RWPE2 (cell line): ENCODE measurements at regions not wholly inside any gene's neighbourhood (a gene's known extent, or its start where the extent isn't known, plus 50 kb on each side); places are given as distances from the start of the nearest gene placed in this dataset.
"Not testable (repeated sequence)": the region's sequence is repeated elsewhere in the genome, so short reads cannot be mapped to it uniquely, and the experiment has no call there.

Experiments used
- ATAC-seq: fragments of 200-7000 bp; cut with Tn5 transposase; 3 replicates; pipeline ENCODE4 v1.9.1; 2021; ENCODE audit warnings: low read depth
- DNase-seq: peaks from one replicate; pipeline ENCODE4 v3.0.0-alpha.2; 2020; ENCODE audit warnings: low spot score
- H3K27ac ChIP-seq: fragments of 450-650 bp; 2 replicates; pipeline ENCODE4 v1.5.1; 2017; ENCODE audit warnings: mild to moderate bottlenecking; ENCODE audit not compliant: poor library complexity, severe bottlenecking
- H3K27me3 ChIP-seq: fragments of 250-450 bp; sonication (Bioruptor Pico); 2 replicates; pipeline ENCODE4 v1.5.1; 2021; ENCODE audit warnings: mild to moderate bottlenecking, moderate library complexity; ENCODE audit not compliant: insufficient read depth, poor library complexity, severe bottlenecking
- H3K36me3 ChIP-seq: fragments of 250-450 bp; sonication (Bioruptor Pico); 2 replicates; pipeline ENCODE4 v1.5.1; 2020; ENCODE audit warnings: low read depth, mild to moderate bottlenecking, moderate library complexity
- H3K4me1 ChIP-seq: fragments of 250-450 bp; sonication (Bioruptor Pico); 2 replicates; pipeline ENCODE4 v1.5.1; 2021; ENCODE audit warnings: mild to moderate bottlenecking, moderate library complexity; ENCODE audit not compliant: insufficient read depth, poor library complexity, severe bottlenecking
- H3K4me3 ChIP-seq: fragments of 250-450 bp; sonication (Bioruptor Pico); 2 replicates; pipeline ENCODE4 v1.5.1; 2021; ENCODE audit warnings: mild to moderate bottlenecking, moderate library complexity; ENCODE audit not compliant: severe bottlenecking
- H3K9me3 ChIP-seq: fragments of 250-450 bp; sonication (Bioruptor Pico); 2 replicates; pipeline ENCODE4 v1.5.1; 2021; ENCODE audit warnings: mild to moderate bottlenecking, moderate library complexity; ENCODE audit not compliant: severe bottlenecking
- CTCF ChIP-seq: fragments of 450-650 bp; IDR thresholded peaks from one replicate; pipeline ENCODE4 v1.5.1; 2017; ENCODE audit warnings: mild to moderate bottlenecking, moderate library complexity; ENCODE audit not compliant: poor library complexity, severe bottlenecking

GRCh38 chrX:115357326-115358120 is 68.0 kb downstream of the LUZP4 start:
- no peak for DNase-seq
- H3K36me3 ChIP-seq, result no peaks in the 10 kb centered on the region
- H3K9me3 ChIP-seq, result no peaks in the 10 kb centered on the region
- no peaks in the 10 kb centered on the region for H3K4me1 ChIP-seq
- no peak for TF ChIP-seq CTCF
- H3K4me3 ChIP-seq, result no peak overlapping the region
- no peak for ATAC-seq
- no peaks in the 10 kb centered on the region for H3K27me3 ChIP-seq
- H3K27ac ChIP-seq, result no peak overlapping the region

GRCh38 chrX:115359508-115359907 is 70.0 kb downstream of the LUZP4 start:
- not testable (repeated sequence) for ATAC-seq, H3K4me1 ChIP-seq, H3K4me3 ChIP-seq, DNase-seq, H3K9me3 ChIP-seq, H3K27ac ChIP-seq, H3K36me3 ChIP-seq, H3K27me3 ChIP-seq

GRCh38 chrX:115360220-115360781 is 70.8 kb downstream of the LUZP4 start:
- Histone ChIP-seq H3K4me1 (no peaks in the 10 kb centered on the region), H3K4me3 (no peak overlapping the region), H3K36me3 (no peaks in the 10 kb centered on the region), H3K27me3 (no peaks in the 10 kb centered on the region), H3K9me3 (no peaks in the 10 kb centered on the region), H3K27ac (no peak overlapping the region)
- no peak for TF ChIP-seq CTCF
- DNase-seq (no peak), ATAC-seq (no peak)

- TF ChIP-seq CTCF, result no peak
- H3K27ac ChIP-seq, result no peak overlapping the region
- H3K4me1 ChIP-seq, result no peaks in the 10 kb centered on the region
- no peaks in the 10 kb centered on the region for H3K9me3 ChIP-seq
- no peak overlapping the region for H3K4me3 ChIP-seq
- no peak for ATAC-seq
- H3K27me3 ChIP-seq, result no peaks in the 10 kb centered on the region
- H3K36me3 ChIP-seq, result no peaks in the 10 kb centered on the region
- DNase-seq, result no peak
Observed at GRCh38 chrX:115362334-115363095, 73.0 kb downstream of the LUZP4 start.

GRCh38 chrX:115363372-115363771 is 73.9 kb downstream of the LUZP4 start:
- Histone ChIP-seq H3K4me1 (no peaks in the 10 kb centered on the region), H3K4me3 (no peak overlapping the region), H3K27ac (no peak overlapping the region), H3K36me3 (no peaks in the 10 kb centered on the region), H3K9me3 (no peaks in the 10 kb centered on the region), H3K27me3 (no peaks in the 10 kb centered on the region)
- DNase-seq (no peak), ATAC-seq (no peak)
- TF ChIP-seq CTCF, result no peak
